NOMO-1 treated with DMSO at 0.1 percent for 48 hours (cell line): ENCODE measurements at regions not wholly inside any gene's neighbourhood (a gene's known extent, or its start where the extent isn't known, plus 50 kb on each side); places are given as distances from the start of the nearest gene placed in this dataset.

Source experiments
- DNase-seq: peaks from one replicate; lab custom pipeline; 2025; ENCODE audit not compliant: unreplicated experiment; lab: John Stamatoyannopoulos, UW

DNA sequence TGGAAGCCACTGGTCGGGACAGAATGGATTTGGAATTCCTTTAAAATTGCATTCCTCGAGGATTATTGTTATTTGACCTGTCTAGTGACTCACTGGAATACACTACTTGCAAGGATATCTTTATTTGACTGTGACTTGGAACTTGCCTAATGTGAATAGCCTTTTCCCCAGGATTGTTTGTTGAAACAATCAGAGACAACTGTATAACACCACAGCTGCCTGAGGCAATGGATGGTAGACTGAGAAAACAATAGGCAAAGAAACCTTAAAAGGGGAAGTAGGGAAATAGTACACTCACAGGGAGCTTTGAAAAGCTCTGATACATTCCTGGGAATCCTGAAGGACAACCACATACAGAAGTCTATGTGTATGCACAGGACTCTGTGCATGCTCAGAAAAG is 465.3 kb downstream of the BMP2 start:
- DNase-seq = no peak

DNA sequence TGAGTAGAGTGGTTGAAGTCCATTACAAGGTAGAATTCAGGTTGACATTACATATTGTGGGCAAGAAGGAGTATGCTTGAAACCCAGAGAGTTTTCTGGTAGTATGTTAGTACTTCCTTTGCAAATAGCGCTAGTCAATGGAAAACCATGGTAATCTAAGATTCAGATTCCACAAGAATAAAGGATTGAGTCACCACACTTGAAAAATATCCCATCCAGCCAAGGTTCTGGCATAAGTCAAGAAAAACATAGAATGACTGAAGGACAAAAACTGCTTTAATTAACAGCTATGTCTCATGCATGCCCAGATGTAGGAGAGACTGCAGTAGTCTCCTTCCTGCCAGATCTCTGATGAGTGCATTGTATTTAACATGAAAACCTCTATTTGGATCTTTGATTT is 469.8 kb downstream of the BMP2 start:
- no peak for DNase-seq

DNA sequence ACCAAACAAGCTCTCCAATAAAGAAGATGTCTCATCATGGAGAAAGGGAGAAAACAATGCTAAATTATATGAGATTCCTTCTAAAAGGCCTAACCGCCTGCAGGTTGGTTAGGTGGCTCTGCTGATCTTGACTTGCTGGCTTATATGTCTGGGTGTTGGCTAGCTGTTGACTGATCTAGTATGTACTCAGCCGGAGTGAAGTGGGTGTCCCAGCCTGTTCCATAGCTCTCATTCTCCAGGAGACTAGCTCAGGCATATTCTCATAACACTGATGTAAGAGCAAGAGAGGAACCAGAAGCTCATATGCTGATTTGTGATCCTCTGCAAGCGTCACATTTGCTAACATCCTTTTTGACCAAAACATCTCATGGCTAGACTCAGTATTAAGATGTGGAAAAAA is 473.0 kb downstream of the BMP2 start:
- DNase-seq = no peak

DNA sequence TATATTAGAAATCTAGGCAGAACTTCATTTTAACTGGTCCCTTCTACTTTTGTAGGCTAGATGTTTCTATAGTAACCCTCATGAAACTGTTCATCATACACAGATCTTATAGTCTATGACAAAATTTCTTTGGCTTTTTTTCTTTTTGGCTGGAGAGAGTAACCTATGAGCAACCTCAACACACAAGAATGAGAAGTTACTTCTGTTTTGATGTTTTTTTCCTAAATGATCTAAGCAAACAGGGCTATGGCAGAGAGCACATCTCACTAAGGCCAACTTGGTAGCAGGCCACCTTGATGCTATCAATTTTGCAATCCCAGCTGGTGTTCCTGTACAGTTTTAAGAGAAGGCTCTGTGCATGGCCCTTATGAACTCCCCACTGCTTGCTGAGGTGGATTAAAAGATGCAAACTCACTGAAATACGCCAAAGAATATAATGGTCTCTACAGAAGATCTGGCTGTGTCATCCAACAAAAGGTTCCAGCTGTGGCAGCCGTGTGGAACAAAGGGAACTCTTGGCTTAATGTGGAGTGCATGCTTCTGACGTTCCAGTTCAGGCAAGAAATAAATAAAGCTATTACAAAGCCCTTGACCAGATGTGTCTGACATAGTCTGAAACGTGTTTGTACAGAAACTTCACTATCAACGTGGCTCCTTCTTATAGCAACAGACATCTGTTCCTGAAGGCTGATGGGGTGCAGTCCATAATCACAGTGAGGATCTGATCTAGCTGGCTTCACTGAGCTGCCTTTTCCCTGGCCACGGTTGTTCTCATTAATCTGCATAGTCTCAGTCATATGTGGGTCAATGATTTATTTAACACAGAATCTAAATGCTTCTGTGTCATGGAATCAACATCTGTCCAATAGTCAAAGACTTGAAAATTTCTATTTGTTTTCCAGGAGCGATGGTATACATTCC is 481.1 kb downstream of the BMP2 start:
- DNase-seq = no peak

DNA sequence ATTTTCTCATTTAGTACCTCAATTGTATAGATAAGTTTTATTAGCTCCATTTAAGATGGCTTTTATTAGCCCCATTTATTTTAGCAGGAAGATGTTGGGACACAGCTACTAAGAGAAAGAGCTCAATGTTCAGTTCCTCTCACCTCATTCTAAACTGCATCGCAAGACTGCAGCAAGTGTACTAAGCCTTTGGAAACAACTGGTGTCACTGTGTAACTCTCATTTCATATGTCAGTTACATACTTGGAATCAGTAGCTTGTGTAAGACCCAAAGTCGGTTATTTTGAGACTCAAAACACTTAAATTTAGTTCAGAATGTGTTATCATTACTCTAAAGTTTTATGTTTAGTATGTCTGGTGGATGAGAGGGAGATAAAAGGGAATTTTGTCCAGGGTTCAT is 482.9 kb downstream of the BMP2 start:
- DNase-seq = no peak

DNA sequence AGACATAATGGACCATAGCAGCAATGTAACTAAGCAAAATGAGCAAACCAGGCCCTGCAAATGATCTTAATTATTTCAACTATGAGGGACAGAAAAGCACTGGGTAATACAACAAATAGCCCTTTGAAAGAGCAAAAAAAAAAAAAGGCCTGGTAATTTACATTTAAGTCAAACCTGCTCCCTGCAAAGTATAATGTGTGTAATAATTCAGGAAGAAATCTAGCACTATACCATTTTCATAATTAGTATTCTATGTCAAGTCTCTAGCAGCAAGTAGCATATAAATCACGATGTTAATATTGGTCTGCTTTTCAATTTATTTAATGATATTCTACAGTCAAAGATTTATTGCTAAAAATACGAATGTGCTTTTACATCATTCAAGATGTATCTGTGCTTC is 489.6 kb downstream of the BMP2 start:
- DNase-seq = no peak

DNA sequence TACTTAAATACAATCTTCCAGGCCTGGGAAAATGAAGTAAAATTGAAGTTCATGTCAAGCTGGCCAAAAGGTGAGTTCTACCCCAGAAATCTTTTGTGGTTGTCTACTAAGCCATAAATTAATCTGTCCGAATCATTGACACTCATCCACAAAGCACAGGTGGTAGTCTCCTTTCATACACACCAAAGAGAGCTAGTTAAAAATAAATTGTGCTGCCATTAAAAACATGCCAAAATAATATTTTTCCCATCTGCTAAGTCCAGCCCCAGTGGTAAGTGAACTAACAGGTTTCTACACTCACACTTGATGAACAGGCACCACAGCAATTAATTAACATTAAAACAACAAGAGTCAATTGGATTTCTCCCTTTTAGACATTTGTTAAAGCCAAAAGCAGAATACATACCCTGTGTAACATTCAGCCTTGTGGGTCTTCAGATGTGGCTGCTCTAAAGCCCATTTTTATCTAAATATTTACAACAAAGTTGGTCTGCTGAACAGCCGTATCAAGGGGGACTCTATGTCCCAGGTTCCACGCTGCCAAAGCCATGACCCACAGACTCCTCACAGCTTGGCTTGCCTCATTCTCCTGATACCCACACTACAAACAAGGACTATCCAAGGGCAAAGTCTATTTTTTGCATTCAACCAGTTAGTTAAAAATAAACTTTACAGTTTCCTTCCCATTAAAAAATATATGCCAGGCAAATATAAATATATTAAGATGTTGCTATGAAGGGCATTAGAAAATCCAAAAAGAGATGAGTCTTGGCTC is 490.4 kb downstream of the BMP2 start:
- DNase-seq = no peak

DNA sequence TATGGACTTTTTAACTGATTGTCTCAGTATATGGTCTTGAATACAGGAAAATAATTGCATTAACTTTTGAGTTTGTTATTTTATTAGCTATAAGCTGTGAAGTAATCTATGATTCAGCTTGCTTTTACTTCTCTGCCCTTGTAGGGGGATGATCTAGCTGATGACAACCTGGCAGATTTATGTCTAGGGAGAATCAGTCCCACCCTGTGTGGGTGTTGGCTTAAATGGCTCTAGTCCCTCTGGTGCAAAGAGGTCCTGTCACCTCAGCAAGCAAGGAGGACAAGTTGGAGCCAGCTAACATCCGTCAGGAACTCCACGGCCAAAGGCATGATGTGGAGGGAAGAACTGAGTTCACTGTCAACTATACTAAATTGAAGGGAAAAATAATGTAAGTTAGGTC is 495.3 kb downstream of the BMP2 start:
- no peak for DNase-seq

DNA sequence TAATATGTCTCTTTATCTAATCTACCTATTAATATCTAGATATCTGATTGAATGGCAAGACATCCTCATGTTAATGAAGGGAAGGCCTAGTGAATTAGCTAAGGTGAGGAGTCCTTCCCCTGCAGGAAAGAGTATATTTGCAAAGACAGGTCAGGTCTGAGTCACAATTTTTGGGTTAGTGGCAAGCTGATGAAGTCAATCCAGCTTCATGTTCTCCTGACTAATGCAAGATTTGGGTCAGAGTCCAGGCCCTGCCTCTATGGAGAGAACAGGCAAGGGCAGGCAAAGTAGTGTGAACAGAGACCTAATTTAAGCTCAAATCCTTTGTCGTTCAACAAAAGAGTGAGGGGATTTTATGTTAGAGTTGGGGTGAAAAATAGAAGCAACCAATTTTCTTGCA is 496.7 kb downstream of the BMP2 start:
- no peak for DNase-seq

DNA sequence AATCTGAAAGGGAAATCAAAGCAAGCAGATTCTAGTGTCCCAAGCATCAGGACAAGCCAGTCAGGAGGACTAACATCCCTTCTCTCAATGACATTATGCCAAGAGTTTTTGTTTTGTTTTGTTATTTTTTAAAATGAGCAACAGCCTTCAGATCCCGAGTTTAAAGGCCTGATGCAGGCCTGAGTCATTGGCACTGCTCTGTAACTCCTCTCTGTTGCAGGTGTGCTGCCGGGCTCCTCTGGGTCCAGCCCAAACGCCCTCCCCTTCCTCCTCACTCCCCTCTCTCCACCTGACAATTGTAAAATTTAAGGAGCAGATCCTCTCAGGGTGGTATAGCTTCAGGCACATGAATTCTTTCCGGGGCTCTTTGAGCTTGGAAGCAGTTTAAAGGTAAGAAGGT is 502.0 kb downstream of the BMP2 start:
- no peak for DNase-seq

DNA sequence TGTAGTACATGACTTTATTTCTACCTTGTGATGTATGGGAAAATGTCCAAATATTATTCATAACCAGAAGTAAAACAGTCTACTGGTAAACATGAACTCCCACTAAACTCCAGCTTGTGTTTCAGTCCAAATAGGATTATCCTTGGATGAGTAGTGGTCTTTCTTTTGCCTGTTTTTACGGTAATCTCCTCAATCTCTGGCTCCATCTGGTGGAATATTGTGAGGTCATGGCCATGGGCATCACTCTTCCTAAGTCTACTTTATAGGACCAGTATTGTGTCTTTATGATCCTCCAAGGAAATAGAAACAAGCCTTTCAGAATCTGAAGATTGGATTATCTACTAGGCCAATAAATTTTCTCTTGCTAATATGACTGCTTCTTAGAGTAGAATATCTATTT is 505.0 kb downstream of the BMP2 start:
- no peak for DNase-seq

DNA sequence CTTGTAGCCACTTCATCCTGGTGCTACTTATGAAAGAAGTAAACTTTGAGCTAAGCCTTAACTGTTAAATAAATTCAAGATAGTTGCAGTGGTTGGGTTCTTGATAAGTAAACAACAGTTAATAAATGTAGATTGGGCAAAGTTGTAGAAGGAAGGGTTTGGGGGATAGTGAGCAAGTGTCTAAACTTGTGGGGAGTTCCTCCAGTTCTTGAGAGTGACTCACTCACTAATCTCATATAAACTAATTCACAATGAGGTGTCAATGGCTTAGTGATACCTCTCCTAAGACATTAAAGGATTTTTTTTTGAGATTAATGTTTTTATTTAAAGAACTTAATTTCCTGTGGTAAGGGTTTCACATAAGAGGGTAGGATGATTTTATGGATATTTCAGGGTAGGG is 507.4 kb downstream of the BMP2 start:
- DNase-seq = no peak

DNA sequence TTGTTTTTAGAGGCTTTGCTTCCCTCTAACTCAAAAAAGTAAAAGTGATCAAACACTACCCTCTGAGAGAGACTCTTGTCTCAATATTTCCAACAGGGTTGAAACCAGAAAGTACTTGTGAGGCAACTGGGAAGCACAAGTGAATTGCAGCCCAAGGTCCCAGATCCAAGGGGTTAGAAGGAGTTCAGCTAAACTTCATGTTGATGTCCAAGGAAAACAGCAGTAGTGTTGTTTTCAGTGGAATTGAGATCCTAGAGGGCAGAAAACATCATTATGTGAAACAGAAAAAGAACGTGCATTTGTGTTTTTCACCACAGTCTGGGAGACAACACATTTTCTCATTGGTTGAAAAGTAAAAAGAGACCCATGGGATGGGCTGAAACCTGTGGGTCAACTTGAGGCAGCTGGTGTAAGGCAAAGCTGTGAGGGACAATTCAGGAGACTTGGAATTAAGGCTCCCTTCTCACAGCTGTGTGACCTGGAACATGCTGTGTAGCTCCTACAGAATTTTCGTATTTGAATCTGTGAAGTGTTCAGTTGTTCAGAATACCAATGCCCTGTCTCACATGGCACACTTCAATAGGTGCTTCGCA is 508.3 kb downstream of the BMP2 start:
- no peak for DNase-seq

DNA sequence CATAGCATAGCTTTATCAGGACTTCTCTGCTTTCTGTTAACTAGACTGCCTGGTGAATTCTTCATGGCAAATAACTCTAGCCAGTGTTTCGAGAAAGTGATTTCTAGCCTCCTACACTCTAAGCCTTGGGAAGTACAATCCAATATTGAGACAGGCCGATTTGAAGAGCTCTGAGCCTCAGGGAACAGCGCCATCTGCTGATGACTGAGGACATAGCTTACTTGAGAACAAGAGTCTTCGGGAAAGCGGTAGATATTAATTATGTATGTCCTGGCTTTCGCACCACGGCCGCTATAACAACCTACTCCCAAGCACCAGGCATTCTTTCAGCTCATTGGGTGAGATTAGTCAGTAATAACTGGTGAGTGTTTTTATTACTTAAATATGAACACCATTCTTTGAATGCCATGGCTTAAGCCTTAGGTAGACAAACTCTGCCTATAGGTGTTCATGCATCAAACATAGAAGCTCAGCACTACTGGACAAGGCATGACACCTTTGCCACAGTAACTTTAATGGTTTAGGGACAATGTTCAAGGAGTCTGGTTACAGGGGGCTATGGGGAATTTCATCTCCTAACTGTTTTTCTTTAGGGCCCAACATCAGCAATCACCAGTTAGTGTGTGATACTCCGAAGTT is 518.6 kb downstream of the BMP2 start:
- DNase-seq = peak; percentile 64

DNA sequence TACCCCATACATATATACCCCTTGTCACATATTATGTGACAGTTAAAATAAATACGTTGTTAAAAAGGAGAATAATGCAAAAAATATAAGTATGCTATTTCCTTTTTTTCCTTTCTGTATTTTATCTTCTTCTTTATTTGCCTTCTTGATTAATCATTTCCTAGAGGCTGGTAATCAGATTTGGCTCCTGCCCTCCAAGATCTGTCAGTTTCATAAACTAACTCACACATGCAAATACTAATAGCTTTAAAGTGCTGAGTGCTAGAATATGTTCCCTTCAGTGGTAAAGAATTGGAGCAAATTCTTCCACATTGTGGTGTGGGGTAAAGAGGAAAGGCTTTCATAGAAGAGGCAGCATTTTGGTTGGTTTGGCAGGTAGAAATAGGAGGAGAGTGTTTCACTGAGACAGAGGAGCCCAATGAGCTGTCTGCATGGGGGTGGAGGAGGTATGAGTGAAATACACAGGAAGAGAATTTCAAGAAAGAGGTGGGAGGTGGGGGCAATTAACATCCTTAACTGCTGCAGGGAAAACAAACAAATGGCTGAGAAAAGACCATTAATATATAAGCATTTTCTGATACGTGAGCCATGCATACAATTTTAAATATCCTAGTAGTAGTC is 523.9 kb downstream of the BMP2 start:
- no peak for DNase-seq

DNA sequence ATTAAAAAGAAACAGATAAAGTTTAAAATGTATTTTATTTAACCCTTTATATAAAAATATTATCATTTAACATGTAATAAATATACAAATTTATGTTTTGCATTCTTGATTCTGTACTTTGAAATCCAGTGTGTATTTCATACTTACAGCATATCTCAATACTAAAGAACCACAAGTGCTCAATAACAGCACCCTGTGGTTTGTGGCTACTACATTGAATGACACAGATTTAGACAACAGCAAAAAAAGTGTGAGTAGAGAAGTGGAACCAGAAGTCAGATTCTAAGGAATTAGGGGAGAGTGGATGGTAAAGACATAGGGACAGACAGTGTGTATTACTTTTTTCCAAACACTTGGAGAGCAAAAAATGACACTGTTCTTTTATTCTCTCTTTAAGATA is 524.5 kb downstream of the BMP2 start:
- no peak for DNase-seq

DNA sequence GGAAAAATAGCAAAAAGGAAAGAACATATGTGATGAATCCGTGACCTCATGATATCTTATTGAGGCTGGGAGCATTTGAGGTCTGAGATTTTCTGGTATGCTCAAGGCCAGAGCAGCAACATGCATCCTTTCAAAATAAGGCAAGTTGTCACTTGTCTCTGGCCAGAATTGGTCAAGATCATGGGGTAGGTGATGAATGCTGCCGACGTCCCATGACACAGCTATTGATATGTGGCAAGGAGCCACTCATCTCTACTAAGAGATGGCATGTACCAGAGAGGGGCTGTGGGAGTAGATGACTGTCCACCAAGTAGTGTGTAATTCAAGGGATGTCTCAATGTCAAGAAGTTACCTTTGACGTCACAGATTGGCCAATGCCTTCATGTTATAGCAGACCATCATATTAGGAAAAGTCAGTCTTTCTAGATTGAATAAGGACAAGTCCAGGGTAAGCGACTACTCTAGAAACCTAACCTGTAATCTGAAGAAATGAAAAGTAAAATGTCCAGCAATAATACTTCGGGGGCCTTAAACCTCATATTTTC is 527.4 kb downstream of the BMP2 start:
- DNase-seq = no peak

DNA sequence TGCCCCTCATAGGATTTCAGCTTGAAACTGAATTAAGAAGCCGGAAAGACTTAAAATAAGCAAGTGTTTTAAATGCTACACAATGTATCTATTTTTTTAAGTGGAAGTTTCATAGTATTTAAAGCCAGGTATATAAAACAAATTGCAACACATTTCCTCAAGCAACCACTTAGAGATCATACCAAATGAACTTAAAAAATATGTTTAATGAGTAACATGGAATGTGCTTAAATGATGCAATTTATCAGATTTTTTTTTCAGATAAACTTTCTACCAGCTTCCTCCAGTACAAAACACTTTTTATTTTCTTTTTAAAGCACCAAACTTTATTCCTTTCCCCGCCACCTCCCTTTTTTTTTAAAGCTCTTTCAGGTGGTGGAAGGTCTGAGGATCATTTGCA is 534.3 kb downstream of the BMP2 start:
- DNase-seq = no peak

DNA sequence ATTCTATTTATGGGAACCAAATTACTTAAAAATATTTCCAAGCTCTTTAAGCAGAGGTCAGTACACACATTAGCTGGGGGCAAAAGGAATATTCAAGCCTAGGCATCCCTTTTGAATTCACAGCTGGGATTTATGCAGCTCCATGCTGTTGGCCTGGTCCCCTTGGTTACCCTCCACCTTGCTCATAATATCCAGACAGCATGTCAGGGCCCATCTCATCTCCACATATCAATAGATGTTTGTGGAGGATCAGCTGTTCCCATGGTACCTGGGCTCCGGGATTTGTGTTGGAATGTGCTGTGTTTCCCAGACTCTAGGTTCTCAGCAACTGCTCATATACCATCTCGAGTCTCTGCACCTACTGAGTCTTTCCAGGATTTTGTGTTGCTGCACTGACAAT is 534.8 kb downstream of the BMP2 start:
- no peak for DNase-seq

DNA sequence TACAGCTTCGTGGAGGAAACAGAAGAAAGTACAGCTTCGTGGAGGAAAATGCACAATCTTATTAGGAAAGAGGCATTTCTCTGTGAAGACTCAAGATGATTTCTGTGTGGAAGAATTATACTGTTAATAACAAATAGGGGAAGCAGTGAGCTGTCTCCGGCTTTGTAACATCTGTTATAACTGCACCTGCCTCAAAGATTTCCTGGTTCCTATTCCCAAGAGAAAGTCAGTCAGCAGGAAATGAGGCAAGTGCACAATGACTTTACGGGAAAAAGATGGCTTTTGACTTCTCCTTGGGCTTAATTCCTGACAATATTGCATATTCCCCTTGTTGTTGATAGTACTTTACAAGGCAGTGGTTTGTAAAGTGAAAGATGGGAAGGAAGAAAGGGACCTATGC is 538.5 kb downstream of the BMP2 start:
- DNase-seq = no peak

DNA sequence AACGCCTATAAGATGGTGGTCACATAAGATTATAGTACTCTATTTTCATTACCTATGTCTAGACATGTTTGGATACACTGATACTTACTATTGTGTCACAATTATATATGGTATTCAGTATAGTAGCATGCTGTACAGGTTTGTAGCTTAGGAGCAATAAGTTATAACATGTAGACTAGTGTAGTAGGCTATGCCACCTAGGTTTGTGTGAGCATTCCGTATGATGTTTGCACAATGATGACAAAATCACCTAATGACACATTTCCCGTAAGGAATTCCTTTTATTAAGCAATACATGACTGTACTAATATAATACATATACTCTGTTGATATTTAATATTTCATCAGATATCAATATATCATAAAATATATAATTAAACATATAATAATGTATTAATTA is 540.7 kb downstream of the BMP2 start:
- no peak for DNase-seq
